DOHH2 (cell line): ENCODE measurements at regions not wholly inside any gene's neighbourhood (a gene's known extent, or its start where the extent isn't known, plus 50 kb on each side); places are given as distances from the start of the nearest gene placed in this dataset.

ENCODE experiments used
- CTCF ChIP-seq: fragments of 200-600 bp; sonication (generic); IDR thresholded peaks from one replicate; pipeline ENCODE4 v1.5.1; 2014; ENCODE audit warnings: antibody characterized with exemption, mild to moderate bottlenecking, low read depth, low read length; ENCODE audit not compliant: poor library complexity, severe bottlenecking
- EZH2phosphoT487 ChIP-seq: fragments of 200-600 bp; sonication (generic); IDR thresholded peaks from 2 replicates; pipeline ENCODE4 v1.6.1; 2017; ENCODE audit warnings: borderline replicate concordance, mild to moderate bottlenecking, antibody characterized with exemption, low read length, moderate library complexity, mixed read lengths

GRCh38 chr6:871503-871902, 178.6 kb upstream of the EXOC2 start:
- TF ChIP-seq CTCF (no peak), EZH2phosphoT487 (no peak)
